OCI-LY7 (cell line): ENCODE measurements at regions not wholly inside any gene's neighbourhood (a gene's known extent, or its start where the extent isn't known, plus 50 kb on each side); places are given as distances from the start of the nearest gene placed in this dataset.

Experiments used
- CTCF ChIP-seq: fragments of 200-600 bp; sonication (generic); conservative IDR thresholded peaks from 2 replicates; pipeline ENCODE4 v1.5.1; 2014; ENCODE audit warnings: mild to moderate bottlenecking, antibody characterized with exemption, low read length, moderate library complexity, mixed read lengths
- EZH2phosphoT487 ChIP-seq: fragments of 200-600 bp; sonication (generic); IDR thresholded peaks from 2 replicates; pipeline ENCODE4 v1.6.1; 2018; ENCODE audit warnings: low read depth, borderline replicate concordance, mild to moderate bottlenecking, mixed run types, antibody characterized with exemption, low read length, moderate library complexity, mixed read lengths

DNA sequence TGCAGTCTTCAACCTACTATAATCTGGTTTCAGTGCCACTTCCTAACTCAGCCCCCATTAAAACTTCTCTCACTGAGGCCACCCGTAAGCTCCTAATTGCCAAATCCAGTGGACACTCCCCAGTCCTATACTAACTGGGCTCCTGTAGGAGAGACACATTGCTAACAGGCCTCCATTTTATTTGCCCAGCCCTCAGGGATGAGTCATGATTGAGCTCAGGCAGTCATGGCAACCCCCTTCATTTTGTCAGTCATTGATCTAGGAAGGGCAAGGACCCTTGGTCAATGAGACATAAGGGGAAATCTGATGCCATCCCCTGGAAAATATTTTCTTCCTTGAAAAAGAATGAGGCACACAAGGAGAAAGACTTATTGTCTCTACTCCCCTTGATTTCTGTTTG, 70.1 kb upstream of the HIF1A start:
- no peak for TF ChIP-seq CTCF
- TF ChIP-seq EZH2phosphoT487, result no peak
